Ishikawa (cell line): ENCODE measurements at regions not wholly inside any gene's neighbourhood (a gene's known extent, or its start where the extent isn't known, plus 50 kb on each side); places are given as distances from the start of the nearest gene placed in this dataset.

ENCODE experiments used
- CEBPB ChIP-seq: IDR thresholded peaks from 2 replicates; pipeline ENCODE4 v1.6.1; 2012
- CREB1 ChIP-seq: IDR thresholded peaks from 2 replicates; pipeline ENCODE4 v1.6.1; 2012; ENCODE audit warnings: low read depth
- EGR1 ChIP-seq: IDR thresholded peaks from 2 replicates; pipeline ENCODE4 v1.6.1; 2012
- EP300 ChIP-seq: IDR thresholded peaks from 2 replicates; pipeline ENCODE4 v1.6.1; 2012; ENCODE audit warnings: borderline replicate concordance
- FOXM1 ChIP-seq: IDR thresholded peaks from 2 replicates; pipeline ENCODE4 v1.6.1; 2012; ENCODE audit warnings: low read depth, borderline replicate concordance
- NFIC ChIP-seq: IDR thresholded peaks from 2 replicates; pipeline ENCODE4 v1.6.1; 2012
- RAD21 ChIP-seq: IDR thresholded peaks from 2 replicates; pipeline ENCODE4 v1.6.1; 2012; ENCODE audit warnings: low read depth
- REST ChIP-seq: IDR thresholded peaks from 2 replicates; pipeline ENCODE4 v1.6.1; 2012; ENCODE audit warnings: low read depth, mild to moderate bottlenecking
- TAF1 ChIP-seq: IDR thresholded peaks from 2 replicates; pipeline ENCODE4 v1.6.1; 2012; ENCODE audit warnings: low read depth, mild to moderate bottlenecking
- TCF12 ChIP-seq: IDR thresholded peaks from 2 replicates; pipeline ENCODE4 v1.6.1; 2012; ENCODE audit warnings: low read depth
- TEAD4 ChIP-seq: IDR thresholded peaks from 2 replicates; pipeline ENCODE4 v1.6.1; 2012
- USF1 ChIP-seq: IDR thresholded peaks from 2 replicates; pipeline ENCODE4 v1.6.1; 2012
- YY1 ChIP-seq: IDR thresholded peaks from 2 replicates; pipeline ENCODE4 v1.6.1; 2012; ENCODE audit warnings: low read depth
- ZBTB7A ChIP-seq: IDR thresholded peaks from 2 replicates; pipeline ENCODE4 v1.6.1; 2012; ENCODE audit warnings: low read depth
- TF ChIP-seq, protein P1 (sequence below): IDR thresholded peaks from 2 replicates; pipeline ENCODE4 v1.6.1; 2012

- TF ChIP-seq FOXM1 (no peak), NFIC (no peak), TAF1 (no peak), YY1 (no peak), CREB1 (no peak), REST (no peak), EP300 (no peak), TEAD4 (no peak), USF1 (no peak)
- TF ChIP-seq, protein P1, sequence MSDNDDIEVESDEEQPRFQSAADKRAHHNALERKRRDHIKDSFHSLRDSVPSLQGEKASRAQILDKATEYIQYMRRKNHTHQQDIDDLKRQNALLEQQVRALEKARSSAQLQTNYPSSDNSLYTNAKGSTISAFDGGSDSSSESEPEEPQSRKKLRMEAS, result no peak
Measured at GRCh38 chr5:121704291-121704690, 147.4 kb upstream of the FTMT start.

GRCh38 chr5:121706686-121707085 lies 145.0 kb upstream of the FTMT start:
- TF ChIP-seq RAD21 (no peak), ZBTB7A (no peak), FOXM1 (no peak), TEAD4 (no peak), NFIC (no peak), CEBPB (no peak), YY1 (no peak), EP300 (no peak), USF1 (no peak), TAF1 (no peak), EGR1 (no peak), REST (no peak), CREB1 (no peak)
- TF ChIP-seq, protein P1, result no peak

DNA sequence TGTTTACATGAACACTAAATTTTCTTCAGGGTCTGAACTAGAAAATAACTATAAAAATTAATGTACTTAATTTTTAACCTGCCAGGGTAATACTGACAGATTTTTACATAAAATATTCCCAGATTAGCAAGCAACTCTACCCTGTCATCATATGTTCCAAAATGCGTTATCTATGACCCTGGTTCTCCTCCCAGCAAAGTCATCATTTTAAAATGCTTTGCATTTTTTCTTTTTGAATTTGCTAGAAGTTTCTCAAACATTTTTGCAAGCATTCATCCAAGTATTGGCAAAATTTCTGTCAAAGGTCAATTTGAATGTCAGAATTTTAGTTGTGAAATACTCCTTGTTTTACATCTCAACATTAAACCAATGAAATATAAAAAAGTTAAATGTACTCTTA lies 144.5 kb upstream of the FTMT start:
- TF ChIP-seq NFIC (no peak), CREB1 (no peak), ZBTB7A (no peak), TAF1 (no peak), YY1 (no peak)
- TF ChIP-seq, protein P1, result no peak

GRCh38 chr5:121711416-121711815 lies 140.3 kb upstream of the FTMT start:
- TF ChIP-seq USF1 (no peak), NFIC (no peak)

GRCh38 chr5:121719255-121719654 lies 132.4 kb upstream of the FTMT start:
- TF ChIP-seq REST (no peak), YY1 (no peak), TEAD4 (no peak), FOXM1 (no peak), CREB1 (no peak), EP300 (no peak), TCF12 (no peak), EGR1 (no peak)
- TF ChIP-seq, protein P1, result no peak
